Vagina (tissue), 2 donors: ENCODE measurements at regions not wholly inside any gene's neighbourhood (a gene's known extent, or its start where the extent isn't known, plus 50 kb on each side); places are given as distances from the start of the nearest gene placed in this dataset.
A peak's percentile ranks its signal among the peaks of the same experiment; 100 is the strongest.
"Not testable (repeated sequence)": the region's sequence is repeated elsewhere in the genome, so short reads cannot be mapped to it uniquely, and the experiment has no call there.

ENCODE experiments used
- DNase-seq, 2 donors: peaks; one replicate each; pipeline ENCODE4 v3.0.0-alpha.2; 2017; ENCODE audit errors: extremely low spot score in 2 of 2
- H3K27ac ChIP-seq: fragments of 200-600 bp; sonication (generic); one replicate; pipeline ENCODE4 v1.5.1; 2019
- H3K27me3 ChIP-seq: fragments of 200-600 bp; sonication (generic); one replicate; pipeline ENCODE4 v1.5.1; 2019
- H3K36me3 ChIP-seq, 2 donors: fragments of 200-600 bp; sonication (generic); one replicate each; pipeline ENCODE4 v1.5.1; 2017 to 2019
- H3K4me1 ChIP-seq: fragments of 200-600 bp; sonication (generic); one replicate; pipeline ENCODE4 v1.5.1; 2019
- H3K4me3 ChIP-seq, 2 donors: fragments of 200-600 bp; sonication (generic); 1 replicate in 1 of 2; 2 replicates in 1 of 2; pipeline ENCODE4 v1.5.1; 2016 to 2019
- H3K9me3 ChIP-seq: fragments of 200-600 bp; sonication (generic); one replicate; pipeline ENCODE4 v1.5.1; 2019
- POLR2A ChIP-seq, 2 donors: fragments of 450-650 bp; IDR thresholded peaks; one replicate each; pipeline ENCODE4 v1.6.1; 2017; ENCODE audit warnings: antibody characterized with exemption in 2 of 2, mild to moderate bottlenecking in 2 of 2, moderate library complexity in 2 of 2
- POLR2AphosphoS5 ChIP-seq, 2 donors: sonication (generic); formaldehyde crosslinking; IDR thresholded peaks; one replicate each; pipeline ENCODE4 v1.9.0; 2017; ENCODE audit warnings: antibody characterized with exemption in 2 of 2, mild to moderate bottlenecking in 2 of 2, low read depth in 1 of 2; ENCODE audit not compliant: insufficient read depth in 1 of 2
- intact Hi-C: fragments of 100-400 bp; cut with DNase I; formaldehyde crosslinking; loops from one replicate; pipeline ENCODE4 v1.15.1; 2023
- TF ChIP-seq, protein P1 (sequence below), 3 experiments: fragments of 450-650 bp in 2 of 3; fragments of 200-600 bp in 1 of 3; sonication (generic) in 1 of 3; IDR thresholded peaks; one replicate each; pipeline ENCODE4 v1.5.1; 2017 to 2019; ENCODE audit warnings: antibody characterized with exemption in 3 of 3, mild to moderate bottlenecking in 2 of 3, moderate library complexity in 2 of 3

DNA sequence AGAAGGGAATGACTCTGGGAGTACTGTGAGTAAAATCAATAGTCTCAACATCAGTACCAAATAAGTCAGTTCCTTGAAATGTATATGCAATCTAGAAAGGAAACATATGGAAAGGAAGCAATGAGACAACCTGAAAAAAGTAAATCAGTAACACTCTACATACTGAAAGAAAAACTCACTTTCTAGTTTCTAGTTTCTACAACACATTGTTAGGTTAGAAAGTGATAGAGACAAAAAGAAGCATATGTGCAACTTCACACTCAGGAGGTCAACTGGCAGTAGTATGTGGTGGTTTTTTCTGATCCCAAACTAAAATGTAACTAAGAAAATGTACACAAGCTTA, 156.5 kb upstream of the SOX6 start:
- intact Hi-C loops: no loop called here
- H3K9me3 ChIP-seq: no peaks in the 10 kb centered on the region

DNA sequence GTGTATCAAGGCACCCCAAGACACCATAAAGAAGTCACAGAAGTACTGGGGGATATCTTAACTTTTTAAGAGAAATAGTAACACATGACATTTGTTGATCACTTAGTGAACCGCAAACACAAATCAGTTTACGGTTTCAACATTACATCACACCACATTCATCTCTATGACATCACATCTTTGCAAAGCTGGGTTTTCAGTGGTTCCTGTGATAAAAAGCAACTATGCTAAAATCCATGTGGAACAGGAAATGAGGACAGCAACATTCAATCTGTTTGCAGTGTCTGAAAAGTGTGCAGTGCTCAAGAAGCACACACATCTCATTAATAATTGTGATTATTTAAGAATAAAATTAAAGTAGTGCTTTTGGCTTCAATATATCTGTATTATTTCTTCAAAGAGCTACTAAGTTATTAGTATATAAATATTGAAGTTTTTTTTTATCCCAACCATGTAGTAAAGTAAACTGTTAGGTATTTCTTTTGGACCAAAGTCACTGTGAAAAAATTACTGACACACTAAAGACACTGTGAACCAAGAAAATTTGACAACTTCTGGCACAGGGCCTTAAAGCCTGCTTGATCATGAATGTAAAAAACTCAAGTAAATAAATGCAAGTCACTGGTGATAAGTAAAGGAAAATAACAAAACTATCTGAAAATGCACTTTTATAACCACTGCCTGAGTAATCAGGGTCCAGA, 156.0 kb upstream of the SOX6 start:
- no peak overlapping the region for H3K4me3 ChIP-seq
- H3K9me3 ChIP-seq: no peaks in the 10 kb centered on the region
- H3K27me3 ChIP-seq: no peaks in the 10 kb centered on the region
- intact Hi-C loops: no loop called here
- no peaks in the 10 kb centered on the region for H3K4me1 ChIP-seq
- no peaks in the 10 kb centered on the region for H3K36me3 ChIP-seq
- no peak for DNase-seq
- H3K27ac ChIP-seq: no peak overlapping the region
- TF ChIP-seq POLR2A (IDR thresholded peaks at IDR 0.05) (no peak), POLR2AphosphoS5 (IDR thresholded peaks at IDR 0.05; ENCODE audit: insufficient read depth in 1 of 2, low read depth in 1 of 2) (no peak)
- TF ChIP-seq, protein P1, sequence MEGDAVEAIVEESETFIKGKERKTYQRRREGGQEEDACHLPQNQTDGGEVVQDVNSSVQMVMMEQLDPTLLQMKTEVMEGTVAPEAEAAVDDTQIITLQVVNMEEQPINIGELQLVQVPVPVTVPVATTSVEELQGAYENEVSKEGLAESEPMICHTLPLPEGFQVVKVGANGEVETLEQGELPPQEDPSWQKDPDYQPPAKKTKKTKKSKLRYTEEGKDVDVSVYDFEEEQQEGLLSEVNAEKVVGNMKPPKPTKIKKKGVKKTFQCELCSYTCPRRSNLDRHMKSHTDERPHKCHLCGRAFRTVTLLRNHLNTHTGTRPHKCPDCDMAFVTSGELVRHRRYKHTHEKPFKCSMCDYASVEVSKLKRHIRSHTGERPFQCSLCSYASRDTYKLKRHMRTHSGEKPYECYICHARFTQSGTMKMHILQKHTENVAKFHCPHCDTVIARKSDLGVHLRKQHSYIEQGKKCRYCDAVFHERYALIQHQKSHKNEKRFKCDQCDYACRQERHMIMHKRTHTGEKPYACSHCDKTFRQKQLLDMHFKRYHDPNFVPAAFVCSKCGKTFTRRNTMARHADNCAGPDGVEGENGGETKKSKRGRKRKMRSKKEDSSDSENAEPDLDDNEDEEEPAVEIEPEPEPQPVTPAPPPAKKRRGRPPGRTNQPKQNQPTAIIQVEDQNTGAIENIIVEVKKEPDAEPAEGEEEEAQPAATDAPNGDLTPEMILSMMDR (IDR thresholded peaks at IDR 0.05): no peak

More for the DNA sequence above, 156.5 kb upstream of the SOX6 start:
- no peak for TF ChIP-seq POLR2A (IDR thresholded peaks at IDR 0.05)
- TF ChIP-seq POLR2AphosphoS5 (IDR thresholded peaks at IDR 0.05; ENCODE audit: insufficient read depth in 1 of 2, low read depth in 1 of 2): no peak
- TF ChIP-seq, protein P1 (IDR thresholded peaks at IDR 0.05): no peak
- no peaks in the 10 kb centered on the region for H3K27me3 ChIP-seq
- H3K4me1 ChIP-seq: no peaks in the 10 kb centered on the region
- no peaks in the 10 kb centered on the region for H3K36me3 ChIP-seq
- no peak overlapping the region for H3K4me3 ChIP-seq
- no peak overlapping the region for H3K27ac ChIP-seq
- no peak for DNase-seq

DNA sequence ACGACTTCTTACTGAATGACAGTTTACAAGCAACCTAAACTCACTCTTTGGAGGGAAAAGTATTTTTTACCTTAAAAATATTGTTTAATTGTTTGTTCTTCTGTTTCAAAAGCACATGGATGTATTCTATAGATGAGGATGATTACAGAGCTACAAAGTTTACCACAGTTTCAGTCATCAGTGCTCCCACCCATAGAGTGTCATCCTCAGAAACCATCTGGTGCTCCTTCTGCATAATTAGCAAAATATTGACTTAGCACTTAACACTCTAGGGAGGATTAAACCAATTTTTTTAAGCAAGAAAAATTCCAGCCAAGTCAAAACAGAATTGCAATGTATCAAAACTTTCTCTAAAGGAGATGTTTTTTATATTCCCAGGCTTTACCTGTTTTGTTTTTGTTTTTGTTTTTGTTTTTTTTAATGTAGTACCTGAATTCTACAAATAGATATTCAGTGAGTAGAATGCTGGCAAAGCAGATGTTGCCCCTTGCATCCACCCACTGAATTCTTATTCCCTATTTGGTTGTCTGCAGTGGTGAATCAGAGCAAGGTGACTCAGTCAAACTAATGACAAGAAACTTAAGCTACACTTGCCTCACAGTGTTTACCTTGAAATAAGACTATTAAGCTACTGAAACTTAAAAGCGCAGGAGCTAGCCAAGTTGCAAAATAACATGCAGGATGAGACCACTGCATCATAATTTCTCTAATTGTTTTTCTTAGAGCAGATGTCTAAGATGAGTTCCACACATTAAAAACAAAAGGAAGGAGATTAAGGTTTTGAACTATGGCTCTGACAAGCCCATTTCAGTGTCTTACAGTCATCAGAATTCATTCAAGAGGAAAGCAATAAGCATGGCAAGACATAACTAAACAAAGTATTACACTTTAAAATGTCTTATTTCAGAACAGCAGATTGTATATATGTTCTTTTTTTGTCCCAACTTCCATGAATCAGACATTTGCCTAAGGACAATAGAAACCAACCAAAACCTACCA, 155.1 kb upstream of the SOX6 start:
- H3K27me3 ChIP-seq: no peaks in the 10 kb centered on the region
- no peaks in the 10 kb centered on the region for H3K4me1 ChIP-seq
- no peak overlapping the region for H3K27ac ChIP-seq
- no peaks in the 10 kb centered on the region for H3K9me3 ChIP-seq
- TF ChIP-seq, protein P1 (IDR thresholded peaks at IDR 0.05): no peak
- TF ChIP-seq POLR2AphosphoS5 (IDR thresholded peaks at IDR 0.05; ENCODE audit: insufficient read depth in 1 of 2, low read depth in 1 of 2) (peak in 1 of 2 donors; percentile 12), POLR2A (IDR thresholded peaks at IDR 0.05) (no peak)
- no peak overlapping the region for H3K4me3 ChIP-seq
- DNase-seq: no peak
- H3K36me3 ChIP-seq: no peaks in the 10 kb centered on the region
- intact Hi-C loops: no loop called here

DNA sequence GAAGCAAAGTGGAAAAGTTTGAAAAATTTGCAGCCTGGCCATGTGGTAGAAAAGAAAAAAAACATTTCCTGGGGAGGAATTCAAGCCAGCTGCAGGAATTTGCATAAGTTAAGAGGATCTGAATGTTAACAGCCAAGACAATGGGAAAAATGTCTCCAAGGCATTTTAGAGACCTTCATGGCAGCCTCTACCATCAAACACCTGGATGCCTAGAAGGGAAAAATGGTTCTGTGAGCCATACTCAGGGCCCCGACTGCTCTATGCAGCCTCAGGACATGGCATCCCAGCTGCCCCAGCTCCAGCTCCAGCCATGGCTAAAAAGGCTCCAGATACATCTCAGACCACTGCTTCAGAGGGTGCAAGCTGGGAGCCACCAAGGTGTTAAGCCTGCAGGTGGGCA, 149.1 kb upstream of the SOX6 start:
- Histone ChIP-seq H3K4me1 (no peaks in the 10 kb centered on the region), H3K9me3 (no peaks in the 10 kb centered on the region), H3K4me3 (no peak overlapping the region), H3K27ac (no peak overlapping the region), H3K36me3 (no peaks in the 10 kb centered on the region), H3K27me3 (no peaks in the 10 kb centered on the region)
- intact Hi-C loops: no loop called here
- TF ChIP-seq POLR2A (IDR thresholded peaks at IDR 0.05): no peak
- no peak for TF ChIP-seq POLR2AphosphoS5 (IDR thresholded peaks at IDR 0.05; ENCODE audit: insufficient read depth in 1 of 2, low read depth in 1 of 2)
- TF ChIP-seq, protein P1 (IDR thresholded peaks at IDR 0.05): no peak
- no peak for DNase-seq

DNA sequence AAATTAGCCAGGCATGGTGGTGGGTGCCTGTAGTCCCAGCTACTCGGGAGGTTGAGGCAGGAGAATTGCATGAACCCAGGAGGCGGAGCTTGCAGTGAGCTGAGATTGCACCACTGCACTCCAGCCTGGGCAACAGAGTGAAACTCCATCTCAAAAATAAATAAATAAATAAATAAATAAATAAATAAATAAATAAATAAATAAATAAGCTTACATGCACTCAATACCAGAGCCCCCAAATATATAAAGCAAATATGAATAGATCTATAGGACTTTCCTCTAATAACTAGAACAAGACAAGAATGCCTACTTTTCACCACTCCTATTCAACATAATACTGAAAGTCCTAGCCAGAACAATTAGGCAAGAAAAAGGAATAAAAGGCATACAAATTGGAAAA, 147.5 kb upstream of the SOX6 start:
- DNase-seq, H3K4me1 ChIP-seq, H3K9me3 ChIP-seq, H3K4me3 ChIP-seq, H3K27me3 ChIP-seq, intact Hi-C loops, H3K27ac ChIP-seq, H3K36me3 ChIP-seq: not testable (repeated sequence)
